H1 (cell line): ENCODE measurements at regions not wholly inside any gene's neighbourhood (a gene's known extent, or its start where the extent isn't known, plus 50 kb on each side); places are given as distances from the start of the nearest gene placed in this dataset.

Experiments
- CTCF ChIA-PET: fragments of 300-600 bp; sonication (Branson Sonifier 250); formaldehyde crosslinking; loops from one replicate; lab custom pipeline; 2021; ENCODE audit not compliant: partially characterized antibody; lab: Charles Lee
- POLR2A ChIA-PET: fragments of 300-600 bp; sonication (Branson Sonifier 250); formaldehyde crosslinking; loops from one replicate; lab custom pipeline; 2021; ENCODE audit warnings: inconsistent platforms; ENCODE audit not compliant: partially characterized antibody; lab: Charles Lee
- DNase-seq, 2 experiments: peaks; one replicate each; pipeline versions ENCODE4 v3.0.0 to v3.0.0-alpha.2; 2010 to 2022; ENCODE audit warnings: low spot score in 2 of 2, low read depth in 1 of 2, mixed read lengths in 1 of 2
- FAIRE-seq: peaks from 2 replicates; lab custom pipeline; 2011; peaks lifted over from hg19 to GRCh38; lab: Jason Lieb, UNC
- H2AFZ ChIP-seq: 2 replicates; pipeline ENCODE4 v1.8.1; 2012; ENCODE audit warnings: low read length, inconsistent platforms
- H2AK5ac ChIP-seq: 2 replicates; pipeline ENCODE4 v1.6.1; 2013; ENCODE audit warnings: low read depth, low read length
- H2BK120ac ChIP-seq: replicated peaks from 2 replicates; pipeline ENCODE3; 2013; ENCODE audit warnings: low read depth, low read length, inconsistent platforms
- H2BK12ac ChIP-seq: 2 replicates; pipeline ENCODE4 v1.6.1; 2013; ENCODE audit warnings: low read depth, low read length
- H2BK15ac ChIP-seq: 2 replicates; pipeline ENCODE4 v1.6.1; 2013; ENCODE audit warnings: low read length
- H2BK20ac ChIP-seq: 2 replicates; pipeline ENCODE4 v1.6.1; 2013; ENCODE audit warnings: low read length
- H2BK5ac ChIP-seq: 2 replicates; pipeline ENCODE4 v1.6.1; 2013; ENCODE audit warnings: low read depth, low read length
- H3K14ac ChIP-seq: 2 replicates; pipeline ENCODE4 v1.6.1; 2013; ENCODE audit warnings: inconsistent platforms; ENCODE audit not compliant: insufficient read length
- H3K18ac ChIP-seq: 2 replicates; pipeline ENCODE4 v1.6.1; 2013; ENCODE audit warnings: low read length; ENCODE audit errors: extremely low read depth
- H3K23ac ChIP-seq: 2 replicates; pipeline ENCODE4 v1.6.1; 2013; ENCODE audit warnings: inconsistent platforms; ENCODE audit not compliant: insufficient read length
- H3K23me2 ChIP-seq: 2 replicates; pipeline ENCODE4 v1.6.1; 2013; ENCODE audit warnings: low read depth, low read length
- H3K27ac ChIP-seq: 2 replicates; pipeline ENCODE4 v1.6.1; 2011; ENCODE audit warnings: low read depth, low read length, inconsistent platforms
- H3K27me3 ChIP-seq, 4 experiments: replicated peaks in 1 of 4; 1 replicate in 1 of 4; 2 replicates in 3 of 4; pipeline versions ENCODE4 v1.6.1 to v1.8.1; 2011 to 2013; ENCODE audit warnings: low read length in 3 of 4, mild to moderate bottlenecking in 3 of 4, inconsistent platforms in 2 of 4, mixed read lengths in 2 of 4, moderate library complexity in 1 of 4; ENCODE audit not compliant: control insufficient read depth in 3 of 4, insufficient read depth in 3 of 4; ENCODE audit errors: extremely low read depth in 1 of 4
- H3K36me3 ChIP-seq, 4 experiments: 2 replicates each; pipeline versions ENCODE4 v1.6.1 to v1.8.1; 2011 to 2013; ENCODE audit warnings: mild to moderate bottlenecking in 4 of 4, low read length in 3 of 4, moderate library complexity in 2 of 4, control low read depth in 1 of 4, inconsistent platforms in 1 of 4; ENCODE audit not compliant: insufficient read depth in 4 of 4, control insufficient read depth in 2 of 4
- H3K4ac ChIP-seq: replicated peaks from 2 replicates; pipeline ENCODE3; 2013; ENCODE audit warnings: low read length, low read depth, mixed read lengths, inconsistent platforms; ENCODE audit not compliant: insufficient read length
- H3K4me1 ChIP-seq, 4 experiments: replicated peaks in 1 of 4; 1 replicate in 1 of 4; 2 replicates in 3 of 4; pipeline versions ENCODE4 v1.6.1 to v1.8.1; 2011 to 2013; ENCODE audit warnings: low read length in 3 of 4, inconsistent platforms in 2 of 4, mixed read lengths in 1 of 4; ENCODE audit not compliant: insufficient read depth in 4 of 4, control insufficient read depth in 3 of 4
- H3K4me2 ChIP-seq, 2 experiments: 2 replicates each; pipeline versions ENCODE4 v1.6.1 to v1.8.1; 2011 to 2013; ENCODE audit warnings: low read depth in 2 of 2, low read length in 2 of 2, control low read depth in 1 of 2, inconsistent platforms in 1 of 2, mild to moderate bottlenecking in 1 of 2; ENCODE audit not compliant: insufficient read depth in 1 of 2
- H3K4me3 ChIP-seq, 4 experiments: fragments of 200-600, 300-600 bp in 1 of 4; sonication (generic), shearing (Covaris generic), sonication (Bioruptor Twin) in 1 of 4; 2 replicates each; pipeline versions ENCODE4 v1.5.1 to v1.8.1; 2011 to 2016; ENCODE audit warnings: low read length in 4 of 4, low read depth in 3 of 4, control low read depth in 2 of 4, inconsistent platforms in 2 of 4, mild to moderate bottlenecking in 2 of 4, mixed read lengths in 1 of 4, moderate library complexity in 1 of 4; ENCODE audit not compliant: insufficient read depth in 2 of 4; ENCODE audit errors: extremely low read depth in 1 of 4
- H3K56ac ChIP-seq: replicated peaks from 2 replicates; pipeline ENCODE3; 2013; ENCODE audit warnings: low read depth, mild to moderate bottlenecking, mixed read lengths, low read length, inconsistent platforms; ENCODE audit not compliant: insufficient read length
- H3K79me1 ChIP-seq: 2 replicates; pipeline ENCODE4 v1.6.1; 2013; ENCODE audit warnings: low read depth, low read length, control low read depth
- H3K79me2 ChIP-seq, 2 experiments: 2 replicates each; pipeline versions ENCODE4 v1.6.1 to v1.8.1; 2012 to 2013; ENCODE audit warnings: low read length in 2 of 2, mild to moderate bottlenecking in 2 of 2, inconsistent platforms in 1 of 2; ENCODE audit not compliant: insufficient read depth in 2 of 2, control insufficient read depth in 1 of 2
- H3K9ac ChIP-seq, 4 experiments: replicated peaks in 1 of 4; 1 replicate in 1 of 4; 2 replicates in 3 of 4; pipeline versions ENCODE4 v1.6.1 to v1.8.1; 2011 to 2013; ENCODE audit warnings: low read depth in 3 of 4, low read length in 3 of 4, control low read depth in 2 of 4, mild to moderate bottlenecking in 2 of 4, moderate library complexity in 2 of 4, inconsistent platforms in 1 of 4; ENCODE audit errors: extremely low read depth in 1 of 4
- H3K9me3 ChIP-seq, 2 experiments: 2 replicates each; pipeline versions ENCODE4 v1.6.1 to v1.8.1; 2012 to 2013; ENCODE audit warnings: mild to moderate bottlenecking in 2 of 2, moderate library complexity in 2 of 2, control low read depth in 1 of 2, inconsistent platforms in 1 of 2, low read depth in 1 of 2, low read length in 1 of 2, mixed read lengths in 1 of 2; ENCODE audit not compliant: insufficient read depth in 2 of 2
- H4K20me1 ChIP-seq, 2 experiments: replicated peaks in 1 of 2; 2 replicates each; pipeline versions ENCODE3 to v1.8.1; 2011 to 2013; ENCODE audit warnings: inconsistent platforms in 2 of 2, low read length in 2 of 2, mild to moderate bottlenecking in 1 of 2; ENCODE audit not compliant: insufficient read depth in 2 of 2, control insufficient read depth in 1 of 2
- H4K5ac ChIP-seq: 2 replicates; pipeline ENCODE4 v1.6.1; 2013; ENCODE audit warnings: low read length, low read depth, mixed read lengths, inconsistent platforms; ENCODE audit not compliant: insufficient read length
- H4K8ac ChIP-seq: 2 replicates; pipeline ENCODE4 v1.8.0; 2013; ENCODE audit warnings: mild to moderate bottlenecking, moderate library complexity, low read length, inconsistent platforms; ENCODE audit not compliant: insufficient read depth; ENCODE audit errors: extremely low read depth
- H4K91ac ChIP-seq: replicated peaks from 2 replicates; pipeline ENCODE3; 2013; ENCODE audit warnings: low read length, mixed read lengths, inconsistent platforms; ENCODE audit not compliant: insufficient read length
- BACH1 ChIP-seq: IDR thresholded peaks from 2 replicates; pipeline ENCODE4 v1.6.1; 2012; ENCODE audit warnings: low read length, improper control_type of control experiment
- CHD1 ChIP-seq: IDR thresholded peaks from 2 replicates; pipeline ENCODE4 v1.6.1; 2012; ENCODE audit warnings: low read depth, low read length, improper control_type of control experiment
- EGR1 ChIP-seq: IDR thresholded peaks from 2 replicates; pipeline ENCODE4 v1.6.1; 2011; ENCODE audit warnings: low read depth, low read length, borderline replicate concordance
- EP300 ChIP-seq, 2 experiments: IDR thresholded peaks; 1 replicate in 1 of 2; 2 replicates in 1 of 2; pipeline ENCODE4 v1.6.1; 2011 to 2012; ENCODE audit warnings: low read depth in 2 of 2, low read length in 2 of 2, mild to moderate bottlenecking in 2 of 2, borderline replicate concordance in 1 of 2, inconsistent platforms in 1 of 2, moderate library complexity in 1 of 2
- EZH2 ChIP-seq: fragments of 200-600 bp; sonication (generic); IDR thresholded peaks from 2 replicates; pipeline ENCODE4 v1.7.1; 2012; ENCODE audit warnings: low read depth, mild to moderate bottlenecking, moderate library complexity, low read length, inconsistent platforms; ENCODE audit not compliant: severe bottlenecking
- HDAC6 ChIP-seq: IDR thresholded peaks from one replicate; pipeline ENCODE4 v1.7.1; 2012; ENCODE audit warnings: low read depth, mild to moderate bottlenecking, inconsistent platforms, low read length, moderate library complexity
- JUND ChIP-seq: IDR thresholded peaks from 2 replicates; pipeline ENCODE4 v1.6.1; 2011; ENCODE audit warnings: mild to moderate bottlenecking, improper control_type of control experiment, low read length
- KDM1A ChIP-seq: fragments of 200-600, 300-600 bp; sonication (generic); IDR thresholded peaks from 2 replicates; pipeline ENCODE4 v1.7.1; 2016; ENCODE audit warnings: mild to moderate bottlenecking, low read length, borderline replicate concordance
- NANOG ChIP-seq: IDR thresholded peaks from 2 replicates; pipeline ENCODE4 v1.6.1; 2011; ENCODE audit warnings: low read length, low read depth, mild to moderate bottlenecking, inconsistent platforms; ENCODE audit not compliant: insufficient read depth, poor library complexity, severe bottlenecking
- PHF8 ChIP-seq: fragments of 200-600 bp; sonication (generic); conservative IDR thresholded peaks from 2 replicates; pipeline ENCODE4 v1.7.1; 2012; ENCODE audit warnings: low read depth, mild to moderate bottlenecking, inconsistent platforms, low read length, moderate library complexity
- POLR2AphosphoS5 ChIP-seq: IDR thresholded peaks from 2 replicates; pipeline ENCODE4 v1.6.1; 2011; ENCODE audit warnings: low read depth, low read length
- SIRT6 ChIP-seq: IDR thresholded peaks from one replicate; pipeline ENCODE4 v1.7.1; 2012; ENCODE audit warnings: low read length, inconsistent platforms
- SUZ12 ChIP-seq: fragments of 200-600 bp; sonication (generic); IDR thresholded peaks from 2 replicates; pipeline ENCODE4 v1.6.1; 2012; ENCODE audit warnings: mild to moderate bottlenecking, inconsistent platforms, low read length, moderate library complexity, mixed read lengths
- TAF7 ChIP-seq: optimal IDR thresholded peaks from 2 replicates; pipeline ENCODE3; 2011; ENCODE audit warnings: low read depth, mild to moderate bottlenecking, inconsistent platforms, low read length, moderate library complexity, borderline replicate concordance
- TCF12 ChIP-seq: IDR thresholded peaks from 2 replicates; pipeline ENCODE4 v1.6.1; 2011; ENCODE audit warnings: low read depth, mild to moderate bottlenecking, low read length
- WGBS, 2 experiments: shearing (Covaris generic) in 1 of 2; methylation state at CpG; one replicate each; pipeline versions ENCODE4 v1.1.6 to v1.1.7; 2013 to 2015; ENCODE audit warnings: low lambda C conversion rate in 2 of 2, mixed read lengths in 2 of 2, inconsistent platforms in 1 of 2, low coverage in 1 of 2, missing lambda C conversion rate in 1 of 2; ENCODE audit not compliant: insufficient replicate concordance in 2 of 2, insufficient coverage in 1 of 2, insufficient read length in 1 of 2; ENCODE audit errors: extremely low coverage in 1 of 2, missing lambda C conversion rate in 1 of 2; 5-methylcytosine and 5-hydroxymethylcytosine counted together

DNA sequence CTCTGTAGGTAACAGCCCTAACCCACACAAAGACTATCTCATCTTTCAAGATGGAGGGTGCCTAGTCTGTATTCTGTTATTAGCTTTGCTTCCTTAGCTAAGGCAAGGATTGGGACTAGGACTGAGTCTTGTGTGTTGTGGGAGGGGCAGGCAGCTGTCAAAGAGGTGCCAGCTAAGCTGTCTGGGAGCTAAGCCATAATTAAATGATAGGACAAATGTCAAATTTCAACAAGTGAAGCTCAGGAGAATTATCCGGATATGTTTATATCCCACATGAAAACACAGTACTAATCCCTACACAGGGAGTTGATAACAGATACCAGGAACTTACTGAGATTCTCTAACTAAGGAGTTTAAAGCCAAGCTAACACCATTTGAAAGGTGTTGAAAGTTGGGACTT is 70.5 kb upstream of the NGF start:
- no peak for FAIRE-seq
- no peak overlapping the region for H4K5ac ChIP-seq
- H4K8ac ChIP-seq: no peak overlapping the region
- no peak overlapping the region for H4K91ac ChIP-seq
- H3K9me3 ChIP-seq: no peaks in the 10 kb centered on the region
- no peak for DNase-seq
- H2AFZ ChIP-seq: no peak overlapping the region
- H3K27me3 ChIP-seq: no peaks in the 10 kb centered on the region
- CTCF ChIA-PET: interaction anchor here (1.3 to 1.5 kb wide), 2 partner anchors 8 to 11 kb away, joined by 3 to 6 read pairs; no protein-coding TSS in a partner anchor
- no peaks in the 10 kb centered on the region for H3K23me2 ChIP-seq
- no peak overlapping the region for H2BK20ac ChIP-seq
- H3K79me2 ChIP-seq: no peaks in the 10 kb centered on the region
- no peaks in the 10 kb centered on the region for H3K36me3 ChIP-seq
- H2BK12ac ChIP-seq: no peak overlapping the region
- H3K9ac ChIP-seq: no peak overlapping the region
- H3K4me3 ChIP-seq: no peak overlapping the region
- no peak overlapping the region for H2BK120ac ChIP-seq
- H3K4me1 ChIP-seq: no peaks in the 10 kb centered on the region
- no peaks in the 10 kb centered on the region for H3K79me1 ChIP-seq
- H2AK5ac ChIP-seq: no peak overlapping the region
- 100% methylated on average over 1 of the region's 1 CpG; no CpG with 5 or more reads in 1 of the 2 experiments for WGBS, 2 experiments
- no peak overlapping the region for H3K18ac ChIP-seq
- H4K20me1 ChIP-seq: no peaks in the 10 kb centered on the region
- H3K56ac ChIP-seq: no peak overlapping the region
- H3K14ac ChIP-seq: no peak overlapping the region
- H2BK15ac ChIP-seq: no peak overlapping the region
- no peak overlapping the region for H3K4me2 ChIP-seq
- no peak overlapping the region for H3K23ac ChIP-seq
- H3K27ac ChIP-seq: no peak overlapping the region
- no peak overlapping the region for H3K4ac ChIP-seq
- H2BK5ac ChIP-seq: no peak overlapping the region
- POLR2A ChIA-PET: no interaction called here
- no peak for TF ChIP-seq EP300 (IDR thresholded peaks at IDR 0.05; ENCODE audit: borderline replicate concordance in 1 of 2, low read depth in 2 of 2, low read length in 2 of 2)
- TF ChIP-seq POLR2AphosphoS5: no peak
- TF ChIP-seq TCF12: no peak
- no peak for TF ChIP-seq JUND
- no peak for TF ChIP-seq KDM1A
- TF ChIP-seq NANOG: no peak
- TF ChIP-seq EGR1: no peak
- no peak for TF ChIP-seq CHD1
- no peak for TF ChIP-seq TAF7
- no peak for TF ChIP-seq EZH2
- no peak for TF ChIP-seq BACH1
- no peak for TF ChIP-seq SUZ12
- no peak for TF ChIP-seq PHF8
- no peak for TF ChIP-seq SIRT6
- TF ChIP-seq HDAC6: no peak
